ENCODE measurements at regions not wholly inside any gene's neighbourhood (a gene's known extent, or its start where the extent isn't known, plus 50 kb on each side); places are given as distances from the start of the nearest gene placed in this dataset.
"Not testable (repeated sequence)": the region's sequence is repeated elsewhere in the genome, so short reads cannot be mapped to it uniquely, and the experiment has no call there.

DNA sequence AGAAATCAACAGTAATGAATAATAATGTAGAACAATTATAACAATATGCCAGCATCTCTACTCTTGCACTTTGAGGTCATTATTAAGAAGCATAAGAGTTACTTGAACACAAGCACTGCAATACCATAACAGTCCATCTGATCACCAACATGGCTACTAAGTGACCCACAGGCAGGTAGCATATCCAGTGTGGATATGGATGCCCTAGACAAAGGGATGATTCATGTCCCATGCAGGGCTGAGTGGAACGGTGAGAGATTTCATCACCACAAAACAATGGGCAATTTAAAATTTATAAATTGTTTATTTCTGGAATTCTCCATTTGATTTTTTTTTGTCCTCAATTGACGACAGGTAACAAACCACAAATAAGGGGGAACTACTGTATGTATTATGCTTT is 107.7 kb upstream of the TSC22D2 start:
- DNase-seq, result no peak

DNA sequence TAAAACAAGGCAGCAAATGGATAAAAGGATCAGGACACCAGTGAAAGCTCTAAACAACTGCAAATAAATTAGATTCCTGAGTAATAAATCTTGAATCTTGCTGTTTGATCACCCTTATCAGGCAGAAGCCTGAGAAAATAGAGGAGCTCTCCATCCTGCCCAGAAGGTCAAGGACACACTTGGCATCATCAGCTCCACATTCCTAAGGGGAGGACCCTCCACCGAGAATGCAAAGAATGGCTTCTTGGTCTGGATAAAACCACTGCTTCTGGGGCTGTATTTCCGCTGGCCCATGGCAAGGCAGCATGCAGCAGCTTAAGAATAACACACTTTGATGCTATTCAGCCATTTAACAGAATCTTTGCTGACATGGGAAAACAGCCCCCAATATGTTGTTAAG is 108.9 kb upstream of the TSC22D2 start:
- no peak for DNase-seq

DNA sequence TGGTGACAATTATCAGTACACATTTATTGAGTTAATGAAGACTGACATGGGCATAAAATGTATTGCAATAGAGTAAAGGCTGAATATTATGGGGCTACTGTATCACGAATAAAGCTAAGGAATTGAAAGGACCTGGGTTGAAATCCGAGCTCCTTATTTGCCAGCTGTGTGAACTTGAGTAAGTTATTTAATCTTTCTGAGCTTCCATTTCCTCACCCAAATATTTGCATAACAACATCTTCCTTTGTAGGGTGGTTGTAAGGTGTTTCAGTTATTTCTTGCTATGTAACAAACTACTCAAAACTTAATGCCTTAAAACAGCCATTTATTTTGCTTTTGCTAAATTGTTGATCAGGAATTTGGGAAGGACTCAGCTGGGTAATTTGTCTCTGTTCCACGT is 111.1 kb upstream of the TSC22D2 start:
- no peak for DNase-seq

DNA sequence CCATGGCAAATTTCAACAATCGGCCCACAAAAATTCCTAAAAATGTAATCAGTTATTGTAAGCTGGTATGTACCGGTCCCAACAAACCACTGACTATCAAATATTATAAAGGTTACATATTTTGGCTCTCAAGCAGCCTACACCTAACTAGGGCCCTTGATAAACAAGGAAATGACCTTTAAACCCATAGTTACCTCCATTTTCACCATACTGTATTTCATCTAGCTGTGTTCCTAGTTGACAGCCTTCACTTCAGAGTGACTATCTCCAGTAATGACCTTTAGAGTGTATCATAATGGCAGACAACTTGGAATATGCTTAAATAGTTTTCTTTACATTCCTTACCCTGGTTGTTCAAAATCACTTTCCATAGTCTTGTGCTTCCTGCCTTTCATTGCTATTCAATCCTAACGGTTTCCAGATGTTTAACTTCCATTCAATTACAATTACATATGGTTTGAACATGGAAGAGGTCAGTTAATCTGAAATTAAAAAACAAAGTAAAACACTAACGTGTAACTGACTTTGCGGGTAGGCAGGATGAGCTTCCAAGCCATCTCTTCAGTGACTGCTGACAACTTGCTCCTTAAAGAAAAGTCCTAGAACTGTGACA is 111.9 kb upstream of the TSC22D2 start:
- no peak for DNase-seq

DNA sequence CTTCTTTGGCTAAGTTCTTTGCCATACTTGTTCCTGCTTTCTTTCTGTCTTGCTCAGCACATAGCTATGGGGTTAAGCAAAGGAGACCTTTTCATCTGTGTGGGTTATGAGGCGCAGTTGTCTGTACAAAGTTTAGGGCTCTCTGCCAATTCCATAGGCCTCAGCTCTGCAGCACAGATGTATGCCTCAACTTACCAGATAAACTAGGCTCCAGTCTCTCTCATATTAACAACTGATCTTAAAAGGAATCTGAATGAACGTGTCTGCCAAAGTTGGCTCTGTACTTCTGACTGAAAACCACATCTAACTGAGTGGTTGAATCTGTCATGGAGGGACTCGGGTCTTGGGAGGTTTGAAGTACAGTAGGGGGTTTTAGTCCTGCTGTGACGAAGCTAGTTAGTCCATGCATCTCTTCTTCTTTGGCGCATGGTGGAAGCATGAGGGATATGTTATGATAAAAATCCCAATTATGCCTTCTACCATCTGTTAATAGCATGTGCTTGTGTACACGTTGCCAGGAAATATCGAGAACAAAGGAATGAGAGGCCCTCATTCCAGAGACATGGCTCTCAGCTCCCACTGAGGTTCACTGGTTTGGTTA is 114.6 kb upstream of the TSC22D2 start:
- DNase-seq, result no peak

DNA sequence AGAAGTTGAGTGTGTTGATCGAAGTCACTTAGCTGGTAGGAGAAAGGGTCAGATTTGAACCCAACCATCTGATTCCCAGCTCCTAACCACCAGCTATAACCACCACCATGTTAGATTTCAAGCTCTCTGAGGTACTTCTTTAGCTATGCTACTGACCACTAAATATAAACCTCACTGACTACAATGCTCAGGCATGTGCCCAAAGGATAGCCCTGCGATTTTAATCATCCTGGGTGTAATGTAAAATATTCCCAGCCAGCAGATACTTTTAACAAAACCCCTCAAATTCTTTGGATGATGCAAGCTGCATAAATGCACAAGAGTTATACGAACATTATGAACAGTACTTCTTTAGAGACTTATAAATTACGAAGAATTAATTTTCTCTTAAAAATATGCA is 115.2 kb upstream of the TSC22D2 start:
- DNase-seq, result no peak

DNA sequence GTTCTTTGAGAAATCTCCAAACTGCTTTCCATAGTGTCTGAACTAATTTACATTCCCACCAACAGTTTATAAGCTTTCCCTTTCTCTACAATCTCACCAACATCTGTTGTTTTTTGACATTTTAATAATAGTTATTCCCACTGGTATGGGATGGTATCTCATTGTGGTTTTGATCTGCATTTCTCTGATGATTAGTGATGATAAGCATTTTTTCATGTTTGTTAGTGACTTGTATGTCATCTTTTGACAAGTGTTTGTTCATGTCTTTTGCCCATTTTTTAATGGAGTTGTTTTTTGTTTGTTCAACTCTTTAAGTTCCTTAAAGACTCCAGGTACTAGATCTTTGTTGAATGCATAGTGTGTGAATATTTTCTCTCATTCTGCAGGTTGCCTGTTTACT is 116.6 kb upstream of the TSC22D2 start:
- DNase-seq, result no peak

DNA sequence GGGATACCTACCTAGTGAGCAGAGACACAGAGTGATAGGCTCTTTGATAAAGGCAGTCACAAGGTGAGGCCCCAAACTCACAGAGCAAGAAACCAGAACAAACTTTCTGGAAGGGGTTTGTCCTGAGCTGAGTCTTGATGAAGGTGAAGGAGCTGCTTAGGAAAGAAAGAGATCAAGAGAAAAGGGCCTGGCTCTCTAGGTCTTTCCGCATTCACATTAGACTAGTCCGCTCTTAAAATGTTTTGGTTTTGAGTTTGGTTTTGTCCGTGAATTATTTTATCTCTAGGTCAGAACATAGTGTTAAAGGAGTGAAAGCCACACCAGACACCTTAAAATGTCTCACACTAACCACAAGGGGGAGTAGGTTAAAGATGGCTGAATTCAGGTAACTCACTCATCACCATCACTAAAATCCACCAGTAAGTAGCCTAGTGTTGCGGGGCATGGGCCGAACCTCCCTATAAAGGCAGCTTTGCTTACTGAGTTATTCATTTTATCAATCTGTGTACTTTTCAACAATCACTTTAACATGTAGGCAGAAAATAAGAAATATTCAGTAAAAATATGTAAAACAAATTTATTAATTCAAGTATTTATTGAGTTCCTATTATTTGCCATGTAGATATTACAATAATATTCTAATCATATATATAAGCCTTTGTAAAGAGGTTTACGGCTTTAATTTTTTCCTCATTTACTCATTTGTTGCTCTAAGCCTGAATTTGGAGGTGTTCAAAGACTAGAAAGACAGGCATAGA is 121.5 kb upstream of the TSC22D2 start:
- DNase-seq, result no peak

DNA sequence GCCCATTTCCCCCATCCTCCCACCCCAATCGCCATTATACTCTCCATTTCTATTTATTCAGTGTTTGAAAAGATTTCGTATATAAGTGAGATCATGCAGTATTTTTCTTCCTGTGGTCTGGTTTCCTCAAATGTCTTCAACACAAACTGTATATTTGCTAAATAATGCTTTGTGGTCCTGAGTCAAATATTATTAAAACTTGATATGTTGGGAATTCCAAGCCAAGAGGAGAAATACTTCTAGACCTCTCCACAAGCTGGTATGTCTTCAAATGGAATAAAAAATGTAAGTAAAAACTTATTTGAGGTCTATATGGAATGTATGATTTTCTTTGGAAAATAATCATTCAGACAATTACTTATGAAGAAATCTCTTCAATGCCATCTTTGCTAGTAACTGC is 122.5 kb upstream of the TSC22D2 start:
- DNase-seq, result no peak

DNA sequence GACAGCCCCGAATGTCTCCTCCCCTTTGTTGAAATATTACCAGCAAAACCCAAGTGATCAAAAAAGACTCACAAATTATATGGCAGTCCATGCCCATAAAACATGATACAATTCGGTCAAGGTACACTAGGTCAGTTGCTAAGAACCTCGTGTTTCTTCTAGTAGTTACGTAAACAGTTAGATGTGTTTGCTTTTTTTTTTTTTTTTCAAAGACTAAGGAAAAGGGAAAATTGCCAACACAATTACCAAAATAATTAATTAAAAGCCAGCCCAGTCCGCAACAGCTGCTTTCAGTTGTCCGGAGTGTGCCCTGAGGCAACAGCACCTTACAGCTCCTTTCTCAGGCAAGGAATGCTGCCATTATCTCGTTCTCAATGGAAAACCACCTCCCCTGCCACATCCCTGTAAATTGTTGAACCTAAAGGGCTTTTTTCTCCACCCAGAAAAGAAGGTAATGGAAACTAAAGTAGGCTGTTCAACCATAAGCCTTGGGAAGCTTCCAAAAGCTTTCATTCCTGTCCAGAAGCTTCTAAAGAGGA is 129.2 kb upstream of the TSC22D2 start:
- DNase-seq, result no peak

DNA sequence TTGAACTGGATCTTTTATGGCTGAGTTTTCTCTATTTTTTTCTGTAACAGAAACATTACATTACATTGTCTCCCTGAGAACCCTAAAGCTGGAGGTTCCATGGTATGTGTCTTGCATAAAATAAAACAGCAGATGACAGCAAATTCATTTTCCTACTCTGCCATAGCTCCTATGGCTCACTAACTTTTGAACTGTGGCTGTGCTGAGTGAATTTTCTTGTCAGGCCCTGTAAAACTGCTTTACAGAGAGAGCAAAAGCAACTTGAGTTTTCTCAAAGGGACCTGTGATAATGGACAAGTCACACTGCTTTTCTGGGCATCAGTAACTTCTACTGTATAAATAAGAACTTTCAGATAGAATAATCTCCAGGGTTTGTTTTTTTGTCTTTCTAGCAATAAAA is 129.9 kb upstream of the TSC22D2 start:
- no peak for DNase-seq

DNA sequence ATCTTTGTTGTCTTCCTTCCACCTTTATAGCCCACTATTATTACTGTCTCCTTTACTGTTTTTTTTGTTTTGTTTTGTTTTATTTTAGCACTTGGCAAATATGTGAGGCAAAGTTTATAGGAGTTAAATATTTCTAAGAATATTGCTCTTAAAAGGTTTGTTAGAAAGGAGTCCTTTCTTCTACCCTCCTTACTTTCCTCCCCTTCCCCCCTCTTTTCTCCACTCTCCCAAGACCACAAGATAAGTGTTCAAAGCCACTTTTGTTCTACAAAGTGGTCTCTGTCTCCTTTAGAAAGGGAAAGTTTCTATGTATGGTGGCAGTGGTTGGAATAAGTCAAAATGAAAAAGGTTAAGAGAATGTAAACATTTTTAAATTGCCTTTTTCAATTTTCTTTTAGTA is 130.7 kb upstream of the TSC22D2 start:
- DNase-seq, result no peak

DNA sequence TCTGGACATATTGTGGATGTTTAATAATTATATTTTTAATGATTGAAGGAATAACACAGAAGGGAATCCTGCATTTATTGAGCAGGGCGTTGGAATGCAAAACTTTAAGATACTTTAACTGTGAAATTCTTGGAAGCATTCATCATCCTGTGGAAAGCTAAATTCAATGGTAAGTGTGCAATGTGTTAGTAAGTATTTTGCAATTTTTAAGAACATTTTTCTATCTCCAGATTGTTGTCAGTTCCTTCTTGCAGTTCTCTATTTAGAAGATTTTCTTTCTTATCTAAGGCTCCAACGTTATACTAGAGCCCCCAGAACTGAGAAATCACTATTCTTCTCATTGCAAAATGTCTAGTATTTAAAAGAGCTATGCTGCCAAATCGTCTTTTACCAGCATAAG is 132.2 kb upstream of the TSC22D2 start:
- no peak for DNase-seq

DNA sequence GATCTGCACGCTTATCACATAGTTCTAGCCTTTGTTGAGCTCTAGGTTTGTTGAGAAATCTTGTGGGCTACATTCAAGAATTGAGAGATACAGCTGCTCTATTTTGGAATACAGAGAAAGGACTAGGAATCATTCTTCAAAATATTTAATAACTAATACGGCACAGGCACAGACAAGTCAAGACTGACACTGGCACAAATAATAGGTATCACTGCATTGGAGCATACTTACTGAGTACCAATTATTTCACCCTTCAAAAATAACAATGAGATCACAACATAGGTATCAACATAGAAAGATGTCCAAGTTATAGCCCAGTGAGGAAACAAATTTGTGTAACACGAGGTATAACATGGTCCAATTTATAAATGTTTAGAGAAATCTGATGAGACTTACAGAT is 133.7 kb upstream of the TSC22D2 start:
- DNase-seq, result no peak

DNA sequence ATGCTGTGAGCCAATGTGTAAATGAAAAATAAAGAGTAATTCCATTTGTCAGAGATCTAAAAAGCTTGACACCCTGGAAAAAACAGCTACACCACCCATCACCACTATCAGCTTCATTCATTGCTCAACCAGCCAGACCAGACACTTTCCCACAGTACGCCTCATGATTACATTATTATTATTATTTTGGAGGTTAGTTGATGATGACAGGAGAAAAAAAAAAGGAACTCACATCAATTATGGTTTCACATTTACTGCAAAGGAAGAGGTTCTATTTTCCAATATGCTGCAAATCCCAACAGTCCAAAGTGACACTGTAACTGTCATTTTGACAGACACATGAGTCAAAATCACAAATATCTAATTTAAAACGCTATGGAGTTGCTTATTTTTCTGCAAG is 134.7 kb upstream of the TSC22D2 start:
- no peak for DNase-seq

DNA sequence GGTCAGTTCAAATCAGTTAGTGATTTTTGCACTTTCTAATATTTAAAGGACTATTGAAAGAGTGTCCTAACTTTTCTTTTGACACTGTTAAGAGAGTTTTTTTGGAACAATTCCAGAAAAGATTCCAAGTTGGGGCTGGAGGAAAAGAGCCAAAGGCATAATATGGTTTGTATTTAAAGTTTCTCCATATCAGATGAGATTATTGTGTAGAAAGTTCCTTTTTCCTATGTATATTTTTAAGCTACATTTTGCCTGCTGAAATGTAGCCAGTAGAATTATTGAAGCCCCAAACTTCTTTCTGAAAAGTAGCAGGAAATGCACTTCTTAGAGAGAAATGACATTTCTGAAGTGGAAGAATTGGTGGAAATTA is 136.5 kb upstream of the TSC22D2 start:
- no peak for DNase-seq

DNA sequence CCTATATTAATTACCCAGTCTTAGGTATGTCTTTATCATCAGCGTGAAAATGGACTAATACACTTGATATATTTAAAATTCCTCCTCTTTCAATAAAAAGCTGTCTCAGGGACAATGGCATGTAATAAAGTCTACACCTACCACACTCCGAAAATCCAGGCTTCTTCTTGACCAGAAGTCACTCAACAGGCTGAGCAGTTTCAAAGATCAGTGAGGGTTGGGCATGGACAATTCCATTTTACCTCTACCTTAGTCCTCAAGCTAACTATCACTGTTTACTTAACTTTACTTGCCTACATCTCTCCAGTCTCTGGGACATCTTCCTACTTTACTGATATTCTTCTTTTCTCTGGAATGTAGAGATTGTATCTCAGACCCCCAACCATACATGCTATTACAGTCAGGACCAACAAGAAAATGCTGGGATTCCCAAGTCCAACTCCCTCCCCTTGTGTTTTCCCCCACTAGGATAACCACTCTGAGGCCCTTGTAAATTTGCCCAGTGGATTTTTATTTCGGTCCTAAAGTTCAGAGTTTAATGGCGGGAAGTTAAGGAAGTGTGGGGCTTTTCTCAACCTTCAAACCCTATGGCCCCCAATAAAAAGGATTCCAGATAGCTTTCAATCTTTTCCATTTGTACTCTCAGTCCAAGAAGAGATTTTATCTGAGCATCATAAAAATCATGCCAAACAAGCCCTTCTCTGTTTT is 137.1 kb upstream of the TSC22D2 start:
- DNase-seq, result no peak

DNA sequence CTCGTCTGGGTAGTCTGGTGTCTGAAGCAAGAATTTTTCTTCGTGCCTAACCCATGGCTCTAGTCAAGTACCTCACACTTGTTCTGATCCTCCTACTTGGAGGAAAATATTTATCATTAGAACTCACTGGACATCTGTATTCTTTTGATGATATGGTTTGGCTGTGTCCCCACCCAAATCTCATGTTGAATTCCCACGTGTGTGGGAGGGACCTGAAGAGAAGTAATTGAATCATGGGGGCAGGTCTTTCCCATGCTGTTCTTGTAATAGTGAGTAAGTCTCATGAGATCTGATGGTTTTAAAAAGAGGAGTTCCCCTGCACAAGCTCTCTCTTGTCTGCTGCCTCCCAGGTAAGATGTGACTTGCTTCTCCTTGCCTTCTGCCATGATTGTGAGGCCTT is 137.7 kb upstream of the TSC22D2 start:
- not testable (repeated sequence) for DNase-seq

DNA sequence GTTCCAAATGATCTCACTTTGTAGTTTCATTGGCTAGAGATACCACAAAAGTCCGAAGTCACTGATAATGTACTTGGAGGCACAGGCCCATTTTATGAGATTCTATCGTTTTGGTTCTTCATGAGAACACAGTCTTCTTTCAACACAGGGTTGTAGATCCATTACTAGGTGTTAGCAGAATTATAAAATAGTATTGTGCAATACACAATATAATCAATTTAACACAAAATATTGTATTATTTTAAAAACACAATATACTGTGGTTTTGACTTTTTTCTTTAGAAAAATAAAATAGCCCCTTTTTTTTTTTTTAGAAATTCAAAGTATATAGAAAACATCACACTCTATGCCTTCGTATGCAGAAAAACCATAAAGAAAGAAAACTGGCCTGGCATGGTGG is 138.6 kb upstream of the TSC22D2 start:
- DNase-seq, result no peak

DNA sequence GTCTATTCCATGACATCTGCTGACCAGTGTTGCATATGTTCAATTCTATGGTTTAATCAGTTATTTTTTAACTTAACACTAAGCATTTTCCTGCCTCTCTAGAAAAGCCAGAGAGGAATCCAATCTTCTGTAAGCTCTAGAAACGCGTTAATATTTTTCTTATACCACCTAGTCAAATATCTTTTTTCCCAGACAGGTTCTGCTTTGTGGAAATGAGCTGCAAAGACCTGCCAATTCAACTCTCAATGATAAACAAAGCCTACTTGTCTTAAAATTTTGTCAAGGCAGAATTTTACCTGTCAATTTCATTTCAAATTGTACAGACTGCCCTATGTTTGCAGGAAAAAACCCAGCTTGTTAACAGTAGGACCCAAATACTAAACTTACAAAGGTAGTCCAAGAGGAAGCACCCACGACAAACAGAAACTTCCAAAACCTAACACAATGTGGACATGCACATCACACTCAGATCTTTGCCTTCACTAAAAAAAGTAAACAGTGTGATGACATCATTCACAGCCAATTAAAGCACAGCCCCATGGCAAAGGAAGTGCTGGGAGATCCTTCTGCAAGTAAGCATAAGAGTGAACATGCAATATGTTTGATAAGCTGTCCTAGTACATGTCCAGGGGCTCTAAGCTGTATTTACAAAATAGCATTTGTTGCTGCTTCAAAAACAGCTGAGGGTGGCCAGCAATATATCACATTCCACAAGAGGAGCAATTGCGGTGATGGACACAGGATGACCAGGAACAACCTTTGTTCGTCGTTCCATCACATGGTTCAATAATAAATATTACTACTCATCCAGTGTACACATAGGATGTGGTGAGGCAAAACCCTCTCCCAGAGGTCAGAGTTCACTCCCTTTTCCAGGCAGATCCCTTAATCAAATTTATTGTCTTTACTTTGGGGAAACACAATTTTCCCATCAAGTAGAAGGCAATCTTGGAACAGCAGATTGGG is 139.4 kb upstream of the TSC22D2 start:
- DNase-seq, result no peak

DNA sequence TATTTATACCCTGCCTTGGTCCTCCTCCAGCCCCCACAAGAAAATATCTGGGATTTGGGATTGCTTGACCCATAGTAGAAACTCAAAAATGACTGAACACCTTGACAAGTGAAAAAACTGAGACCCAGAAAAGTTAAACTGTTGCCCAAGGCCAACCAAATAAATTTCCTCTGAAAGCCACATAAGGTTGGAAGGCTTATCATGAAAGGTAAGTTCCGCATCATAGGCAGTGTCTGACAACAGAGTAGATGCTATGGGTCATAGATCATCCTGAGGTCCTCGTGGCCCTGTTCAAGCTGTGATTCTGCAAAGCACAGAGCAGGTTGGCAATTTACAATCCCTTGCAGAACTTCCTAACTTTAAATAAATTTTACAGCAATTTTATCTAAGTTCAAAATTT is 140.8 kb upstream of the TSC22D2 start:
- no peak for DNase-seq

DNA sequence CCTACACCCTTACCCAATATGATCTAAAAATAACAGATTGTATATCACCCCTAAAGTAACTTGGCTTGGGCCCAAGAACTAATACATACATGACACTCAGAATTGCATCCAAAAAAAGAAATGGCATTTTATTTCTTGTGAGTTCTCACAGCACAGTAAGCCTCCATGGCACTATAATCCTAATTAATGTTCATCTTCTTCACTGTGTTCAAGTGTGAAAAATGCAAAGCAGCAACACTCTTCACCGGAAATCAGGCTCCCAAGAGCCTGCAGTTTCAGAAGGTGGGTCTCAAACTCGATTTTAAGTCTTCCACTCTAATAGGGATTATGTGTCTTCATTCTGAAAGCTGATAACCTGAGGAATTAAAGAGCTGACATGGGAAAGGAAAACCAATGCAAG is 142.8 kb upstream of the TSC22D2 start:
- no peak for DNase-seq

Measured in NCI-H1048 (cell line).